AG10803 (cell line): ENCODE measurements at regions not wholly inside any gene's neighbourhood (a gene's known extent, or its start where the extent isn't known, plus 50 kb on each side); places are given as distances from the start of the nearest gene placed in this dataset.
A peak's percentile ranks its signal among the peaks of the same experiment; 100 is the strongest.

ENCODE experiments used
- DNase-seq: peaks from one replicate; pipeline ENCODE4 v3.0.0; 2010; ENCODE audit warnings: low read depth
- H3K4me3 ChIP-seq: 2 replicates; pipeline ENCODE4 v1.5.1; 2011; ENCODE audit warnings: mild to moderate bottlenecking, low read length, control low read depth
- CTCF ChIP-seq: conservative IDR thresholded peaks from 2 replicates; pipeline ENCODE4 v1.5.1; 2011; ENCODE audit warnings: mild to moderate bottlenecking, low read length, control low read depth, inconsistent platforms

DNA sequence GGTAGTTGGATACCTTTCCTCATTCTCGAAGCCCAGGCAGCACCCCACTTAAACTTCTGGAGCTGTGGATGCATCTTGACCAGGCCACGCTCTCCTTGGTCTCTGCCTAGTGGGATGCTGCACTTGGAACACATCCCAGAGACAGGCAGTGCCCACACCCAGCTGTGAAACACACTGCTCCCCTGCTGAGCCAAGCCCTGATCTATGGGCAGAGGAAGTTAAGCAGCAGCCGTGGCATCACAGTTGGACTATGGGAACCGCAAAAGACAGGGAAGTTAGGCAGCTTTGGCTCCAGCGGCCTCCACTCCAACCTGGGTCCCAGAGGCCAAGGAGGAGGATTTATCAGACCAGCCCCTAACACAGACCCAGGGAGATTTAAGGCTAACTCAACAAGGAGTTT lies 284.8 kb upstream of the CCL2 start:
- no peak for DNase-seq
- H3K4me3 ChIP-seq = no peak overlapping the region
- TF ChIP-seq CTCF = no peak

DNA sequence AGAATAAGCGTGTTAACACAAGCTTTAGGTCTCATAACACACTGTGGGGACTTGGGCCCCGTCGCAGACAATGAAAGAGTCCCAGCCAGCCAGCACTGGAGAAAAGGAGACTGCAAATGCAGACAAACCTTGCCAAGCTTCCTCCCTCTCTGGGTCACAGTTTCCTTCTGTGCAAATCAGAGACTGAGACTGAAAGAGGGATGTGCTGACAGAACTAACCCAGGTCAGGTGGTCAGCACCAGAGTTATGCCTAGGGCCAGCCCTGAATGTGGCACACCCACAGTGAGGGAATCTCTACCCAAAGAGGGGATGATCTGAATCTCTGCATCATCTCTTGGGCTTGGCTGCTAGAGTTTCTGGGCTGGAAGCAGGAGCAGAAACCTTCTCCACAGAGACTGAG lies 282.3 kb upstream of the CCL2 start:
- TF ChIP-seq CTCF = no peak
- H3K4me3 ChIP-seq = no peak overlapping the region
- no peak for DNase-seq

DNA sequence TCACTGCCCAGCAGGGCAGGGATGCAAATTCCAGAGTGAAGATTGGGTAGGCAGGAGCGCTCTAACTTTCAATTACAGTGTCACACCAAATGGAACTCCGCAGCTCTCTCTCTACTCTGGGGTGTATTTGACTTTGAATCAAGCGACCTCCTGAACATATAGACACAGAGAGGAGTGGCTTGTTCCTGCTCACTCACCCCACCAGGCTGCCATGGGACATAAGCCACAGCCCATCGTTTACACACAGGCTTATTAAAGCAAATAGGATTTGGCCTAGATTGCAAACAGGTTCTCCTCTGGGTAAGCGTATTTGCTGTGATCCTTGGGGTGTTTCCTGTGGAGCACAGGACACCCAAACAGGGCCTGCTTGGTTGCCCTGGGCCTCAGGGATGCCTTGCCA lies 281.6 kb upstream of the CCL2 start:
- TF ChIP-seq CTCF = no peak
- DNase-seq = no peak
- H3K4me3 ChIP-seq = no peak overlapping the region

DNA sequence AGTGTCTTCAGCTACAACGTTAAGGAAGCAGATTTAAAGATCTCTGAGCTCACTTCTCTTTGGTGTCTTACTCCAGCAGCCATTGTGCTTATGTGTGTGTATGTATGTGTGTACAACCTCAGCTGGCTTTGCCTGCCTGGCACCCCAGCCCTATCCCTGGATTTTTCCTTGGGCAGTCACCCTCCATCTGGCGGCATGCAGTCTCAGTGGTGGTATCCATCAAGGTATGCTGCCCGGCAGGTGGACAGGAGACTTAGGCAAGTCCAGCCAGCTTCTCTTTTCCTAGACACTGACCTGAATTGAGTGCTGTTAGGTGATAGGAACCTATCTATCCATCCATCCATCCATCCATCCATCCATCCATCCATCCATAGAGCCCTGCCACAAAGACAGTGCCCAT lies 280.8 kb upstream of the CCL2 start:
- TF ChIP-seq CTCF = no peak

DNA sequence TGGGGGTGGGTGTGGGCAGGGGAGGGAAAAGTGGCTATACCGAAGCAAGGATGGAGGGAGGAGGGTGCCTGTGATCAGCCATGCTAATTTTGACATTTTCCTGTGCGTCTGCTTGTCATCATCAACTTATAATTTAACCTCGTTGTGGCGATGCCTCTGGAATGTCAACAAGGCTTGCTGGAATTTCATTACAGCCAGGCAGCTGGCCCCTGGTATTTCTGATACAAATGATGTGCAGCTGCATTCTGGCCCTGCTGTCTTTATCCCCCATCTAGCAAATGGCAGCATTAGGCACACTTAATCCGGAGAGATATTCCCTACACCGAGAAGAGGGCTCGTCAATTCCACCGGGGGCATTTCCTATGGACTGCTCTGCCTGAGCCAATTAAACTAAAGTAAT lies 278.3 kb upstream of the CCL2 start:
- no peak for TF ChIP-seq CTCF
- no peak overlapping the region for H3K4me3 ChIP-seq
- DNase-seq = peak; percentile 6

More for the DNA sequence above, 280.8 kb upstream of the CCL2 start:
- H3K4me3 ChIP-seq = no peak overlapping the region
- DNase-seq = no peak

- no peak for TF ChIP-seq CTCF
- no peak for DNase-seq
- H3K4me3 ChIP-seq = no peak overlapping the region
These were observed 277.2 kb upstream of the CCL2 start for GRCh38 chr17:33977729-33978514.

DNA sequence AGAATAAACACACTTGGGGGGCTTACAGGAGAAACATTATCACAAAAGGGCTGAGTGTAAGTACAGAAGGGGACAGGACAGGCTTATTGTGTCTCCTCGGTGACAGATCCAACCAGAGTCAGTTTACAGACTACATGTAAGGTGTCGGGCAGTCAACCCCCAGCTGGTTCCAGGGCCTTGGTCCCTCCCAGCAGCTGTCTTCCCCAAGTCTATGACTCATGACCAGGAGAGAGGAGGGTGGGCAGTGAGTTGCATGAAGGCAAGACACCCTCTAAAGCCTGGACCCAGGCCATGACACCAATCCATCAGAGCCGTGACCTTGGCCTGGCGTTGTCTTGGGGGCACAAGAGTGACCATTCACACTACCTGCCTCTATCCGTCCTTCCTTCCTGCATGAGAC lies 276.2 kb upstream of the CCL2 start:
- no peak overlapping the region for H3K4me3 ChIP-seq
- TF ChIP-seq CTCF = no peak
- DNase-seq = no peak
